GM10248 (cell line): ENCODE measurements at regions not wholly inside any gene's neighbourhood (a gene's known extent, or its start where the extent isn't known, plus 50 kb on each side); places are given as distances from the start of the nearest gene placed in this dataset.

Experiments used
- CTCF ChIA-PET: fragments of 300-600 bp; sonication (Branson Sonifier 250); formaldehyde crosslinking; extraction: SDS; loops from one replicate; lab custom pipeline; 2021; ENCODE audit warnings: antibody characterized with exemption; lab: Yijun Ruan, JAX
- POLR2A ChIA-PET: fragments of 350-650 bp; sonication (Branson Sonifier 250); formaldehyde crosslinking; extraction: SDS; loops from one replicate; lab custom pipeline; 2020; ENCODE audit warnings: antibody characterized with exemption; lab: Yijun Ruan, JAX
- DNase-seq: peaks from one replicate; pipeline ENCODE4 v3.0.0; 2012; ENCODE audit errors: extremely low spot score
- TF ChIP-seq, protein P1 (sequence below): IDR thresholded peaks from 2 replicates; pipeline ENCODE4 v1.5.1; 2012; ENCODE audit warnings: mild to moderate bottlenecking, low read depth; ENCODE audit errors: extremely low read depth, missing control alignments, control extremely low read depth

DNA sequence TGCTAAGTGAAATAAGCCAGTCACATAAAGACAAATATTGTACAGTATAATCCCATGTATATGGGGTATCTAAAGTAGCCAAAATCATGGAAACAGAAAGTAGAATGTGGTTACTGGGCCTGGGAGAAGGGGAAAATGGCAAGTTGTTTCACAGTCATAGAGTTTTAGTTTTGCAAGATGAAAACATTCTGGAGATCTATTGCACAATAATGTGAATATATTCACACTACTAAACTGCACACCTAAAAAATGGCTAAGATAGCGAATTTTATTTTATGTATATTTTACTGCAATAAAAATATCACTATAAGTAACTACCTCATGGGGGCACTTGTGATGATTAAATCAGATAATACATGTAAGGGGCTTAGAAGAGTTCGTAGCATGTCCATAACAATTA is 72.0 kb upstream of the ARHGAP32 start:
- POLR2A ChIA-PET = no interaction called here
- TF ChIP-seq, protein P1, sequence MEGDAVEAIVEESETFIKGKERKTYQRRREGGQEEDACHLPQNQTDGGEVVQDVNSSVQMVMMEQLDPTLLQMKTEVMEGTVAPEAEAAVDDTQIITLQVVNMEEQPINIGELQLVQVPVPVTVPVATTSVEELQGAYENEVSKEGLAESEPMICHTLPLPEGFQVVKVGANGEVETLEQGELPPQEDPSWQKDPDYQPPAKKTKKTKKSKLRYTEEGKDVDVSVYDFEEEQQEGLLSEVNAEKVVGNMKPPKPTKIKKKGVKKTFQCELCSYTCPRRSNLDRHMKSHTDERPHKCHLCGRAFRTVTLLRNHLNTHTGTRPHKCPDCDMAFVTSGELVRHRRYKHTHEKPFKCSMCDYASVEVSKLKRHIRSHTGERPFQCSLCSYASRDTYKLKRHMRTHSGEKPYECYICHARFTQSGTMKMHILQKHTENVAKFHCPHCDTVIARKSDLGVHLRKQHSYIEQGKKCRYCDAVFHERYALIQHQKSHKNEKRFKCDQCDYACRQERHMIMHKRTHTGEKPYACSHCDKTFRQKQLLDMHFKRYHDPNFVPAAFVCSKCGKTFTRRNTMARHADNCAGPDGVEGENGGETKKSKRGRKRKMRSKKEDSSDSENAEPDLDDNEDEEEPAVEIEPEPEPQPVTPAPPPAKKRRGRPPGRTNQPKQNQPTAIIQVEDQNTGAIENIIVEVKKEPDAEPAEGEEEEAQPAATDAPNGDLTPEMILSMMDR = no peak
- CTCF ChIA-PET = no interaction called here
- DNase-seq = no peak

DNA sequence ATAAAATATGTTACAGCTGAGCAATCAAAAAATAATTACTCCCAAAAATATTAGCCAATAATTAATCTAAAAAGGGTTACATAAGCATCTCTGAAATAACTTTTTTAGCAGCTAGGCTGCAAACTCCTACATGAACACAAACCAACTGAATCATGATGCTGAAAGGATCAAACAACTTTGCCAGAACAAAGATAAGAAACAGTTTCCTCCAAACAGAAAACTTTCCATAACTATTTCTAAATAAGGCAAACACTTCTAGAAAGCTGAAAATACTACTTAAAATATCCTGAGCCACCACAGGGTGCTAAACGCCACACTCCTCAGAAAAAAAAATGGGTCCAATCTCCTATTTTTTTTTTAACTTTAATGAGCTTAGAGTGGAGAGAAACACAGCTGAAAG is 68.6 kb upstream of the ARHGAP32 start:
- POLR2A ChIA-PET = no interaction called here
- CTCF ChIA-PET = no interaction called here
- TF ChIP-seq, protein P1 = no peak
- no peak for DNase-seq

DNA sequence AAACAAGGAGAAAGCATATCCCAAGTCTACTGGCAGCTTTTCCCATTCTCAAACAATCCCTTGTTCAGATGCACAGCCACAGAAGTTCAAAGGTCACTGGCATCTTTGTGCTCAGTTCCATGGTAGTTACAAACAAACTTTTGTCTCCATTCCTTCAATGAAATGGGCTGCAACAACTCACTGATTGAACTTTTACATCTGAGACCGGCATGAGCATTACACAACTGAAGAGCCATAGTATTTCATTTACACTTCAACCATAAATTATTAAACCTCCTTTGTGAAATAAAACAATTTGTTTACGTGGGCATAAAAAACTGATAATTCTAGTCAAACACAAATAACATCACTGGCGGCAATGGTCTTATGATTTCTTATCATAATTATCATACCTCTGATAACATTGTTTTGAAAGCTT is 67.8 kb upstream of the ARHGAP32 start:
- ChIA-PET POLR2A (no interaction called here), CTCF (interaction anchor here (1.1 kb wide), 1 partner anchor 9 kb away, joined by 4 read pairs; no protein-coding TSS in a partner anchor)
- TF ChIP-seq, protein P1 = no peak
- DNase-seq = no peak

DNA sequence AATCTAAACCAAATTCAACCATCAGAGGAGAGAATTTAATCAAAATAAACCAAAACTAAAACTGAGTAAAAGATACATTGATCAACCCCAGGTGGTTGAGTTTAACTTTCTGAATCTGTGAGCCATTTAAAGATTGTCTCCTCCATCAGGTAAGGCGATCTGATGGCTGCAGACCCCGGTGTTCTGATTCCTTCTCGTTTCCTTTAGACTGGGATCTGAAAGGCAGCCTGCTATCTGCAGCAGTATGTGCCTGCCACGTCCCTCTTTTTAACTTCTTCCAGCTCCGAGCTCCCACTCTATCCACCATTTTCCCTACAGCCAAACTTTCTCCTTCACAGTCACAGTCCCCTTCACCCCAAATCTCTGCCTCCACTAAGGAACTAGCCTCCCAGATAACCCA is 66.1 kb upstream of the ARHGAP32 start:
- TF ChIP-seq, protein P1 = no peak
- ChIA-PET POLR2A (no interaction called here), CTCF (interaction anchor here (1.2 kb wide), 1 partner anchor 74 kb away, joined by 3 read pairs; no protein-coding TSS in a partner anchor)
- DNase-seq = no peak

DNA sequence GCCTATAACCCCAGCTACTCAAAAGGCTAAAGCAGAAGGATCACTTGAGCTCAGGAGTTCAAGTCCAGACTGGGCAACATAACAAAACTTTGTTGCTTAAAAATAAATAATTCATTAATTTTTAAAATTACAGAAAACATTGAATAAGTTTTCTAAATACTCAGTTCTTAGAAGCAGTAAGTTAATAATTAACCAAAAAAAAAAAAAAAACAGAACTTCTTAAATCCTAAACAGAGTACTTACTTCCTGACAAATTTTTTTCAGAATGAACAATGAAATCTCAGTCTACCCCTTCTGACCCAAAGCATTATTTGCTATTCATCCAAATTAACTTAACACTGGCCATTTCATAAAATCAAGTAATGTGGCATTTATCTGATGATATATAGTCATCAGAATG is 65.4 kb upstream of the ARHGAP32 start:
- TF ChIP-seq, protein P1 = no peak
- no peak for DNase-seq
- ChIA-PET CTCF (interaction anchor here (2.3 kb wide), 1 partner anchor 11 kb away, joined by 5 read pairs; no protein-coding TSS in a partner anchor), POLR2A (no interaction called here)

DNA sequence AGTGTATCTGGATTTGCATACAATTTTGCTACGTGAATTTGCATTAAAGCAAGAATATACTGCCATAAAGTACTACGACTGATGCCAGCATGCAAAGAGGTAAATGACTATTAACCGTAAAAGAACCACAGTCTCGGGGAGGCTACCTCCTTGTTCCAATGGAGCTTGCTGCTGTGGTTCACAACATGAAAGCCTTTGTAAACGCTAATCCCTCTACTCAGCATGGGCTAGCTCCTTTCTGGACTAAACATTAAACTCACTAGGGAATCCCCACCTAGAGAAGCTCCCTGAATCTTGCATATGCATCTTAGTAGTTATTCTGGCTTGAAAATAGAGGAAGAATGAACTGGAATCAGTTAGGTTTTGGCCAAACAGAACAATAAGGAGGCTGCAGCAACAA is 60.5 kb upstream of the ARHGAP32 start:
- POLR2A ChIA-PET = no interaction called here
- no peak for DNase-seq
- CTCF ChIA-PET = interaction anchor here (1.0 to 3.0 kb wide), 4 partner anchors 10 to 20 kb away, joined by 3 to 12 read pairs (median 4); no protein-coding TSS in a partner anchor
- TF ChIP-seq, protein P1 = no peak

DNA sequence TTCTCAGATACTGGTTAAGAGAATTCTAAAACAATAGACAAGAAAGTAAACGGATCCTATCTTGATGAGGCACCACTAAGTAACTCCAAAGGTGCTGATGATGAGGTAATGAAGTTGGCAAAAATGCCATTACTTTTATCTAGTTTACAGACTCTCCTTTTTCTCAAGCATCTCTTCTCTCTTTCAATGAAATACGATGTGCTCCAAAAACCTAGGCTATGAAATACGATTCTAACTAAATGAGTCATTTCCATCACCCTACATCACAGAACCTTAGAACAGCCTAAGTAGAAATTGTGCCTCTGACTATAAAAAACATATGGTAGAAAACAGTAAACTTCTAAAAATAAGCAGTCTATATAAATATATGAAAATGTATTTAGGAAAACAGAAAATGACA is 58.9 kb upstream of the ARHGAP32 start:
- TF ChIP-seq, protein P1 = no peak
- ChIA-PET POLR2A (no interaction called here), CTCF (interaction anchor here (1.5 to 3.0 kb wide), 3 partner anchors 8 to 21 kb away, joined by 4 to 12 read pairs (median 4); no protein-coding TSS in a partner anchor)
- no peak for DNase-seq
